ENCODE measurements at regions not wholly inside any gene's neighbourhood (a gene's known extent, or its start where the extent isn't known, plus 50 kb on each side); places are given as distances from the start of the nearest gene placed in this dataset.
"Not testable (repeated sequence)": the region's sequence is repeated elsewhere in the genome, so short reads cannot be mapped to it uniquely, and the experiment has no call there.

DNA sequence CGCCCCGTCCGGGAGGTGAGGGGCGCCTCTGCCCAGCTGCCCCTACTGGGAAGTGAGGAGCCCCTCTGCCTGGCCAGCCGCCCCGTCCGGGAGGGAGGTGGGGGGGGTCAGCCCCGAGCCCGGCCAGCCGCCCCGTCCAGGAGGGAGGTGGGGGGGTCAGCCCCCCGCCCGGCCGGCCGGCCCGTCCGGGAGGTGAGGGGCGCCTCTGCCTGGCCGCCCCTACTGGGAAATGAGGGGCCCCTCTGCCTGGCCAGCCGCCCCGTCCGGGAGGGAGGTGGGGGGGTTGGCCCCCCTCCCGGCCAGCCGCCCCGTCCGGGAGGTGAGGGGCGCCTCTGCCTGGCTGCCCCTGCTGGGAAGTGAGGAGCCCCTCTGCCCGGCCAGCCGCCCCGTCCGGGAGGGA lies 57.2 kb upstream of the ZNF746 start:
- TF ChIP-seq CTCF (conservative IDR thresholded peaks at IDR 0.05 in 1 of 2, IDR thresholded peaks at IDR 0.05 in 1 of 2; ENCODE audit: extremely low read depth in 1 of 2, insufficient read depth in 1 of 2, low read depth in 1 of 2, low read length in 2 of 2); EZH2 (IDR thresholded peaks at IDR 0.05; ENCODE audit: borderline replicate concordance, low read length): not testable (repeated sequence)

All from mammary epithelial cell (primary cell).